Muscle of back (tissue), 3 donors: ENCODE measurements at regions not wholly inside any gene's neighbourhood (a gene's known extent, or its start where the extent isn't known, plus 50 kb on each side); places are given as distances from the start of the nearest gene placed in this dataset.
"Not testable (repeated sequence)": the region's sequence is repeated elsewhere in the genome, so short reads cannot be mapped to it uniquely, and the experiment has no call there.

Experiments
- DNase-seq, 3 donors: peaks; one replicate each; pipeline versions ENCODE4 v3.0.0 to v3.0.0-alpha.2; 2013

DNA sequence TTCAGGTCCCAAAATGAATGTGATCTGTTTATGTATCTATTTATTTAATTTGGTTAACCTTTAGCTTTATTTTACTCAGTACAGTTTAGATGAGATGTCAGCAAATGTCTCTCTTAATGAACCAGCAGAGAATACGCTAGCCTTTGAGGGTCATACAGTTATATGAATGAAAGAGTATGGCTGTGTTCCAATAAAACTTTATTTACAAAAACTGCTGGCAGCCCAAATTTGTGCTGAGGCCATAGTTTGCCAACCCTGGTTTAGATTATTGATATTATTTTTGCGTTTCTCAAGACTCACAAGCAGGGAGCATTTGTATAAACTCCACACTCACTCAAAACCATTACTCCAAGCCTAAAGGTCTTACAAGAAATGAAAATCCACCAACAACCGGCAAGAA is 323.4 kb upstream of the NRP1 start:
- no peak for DNase-seq

DNA sequence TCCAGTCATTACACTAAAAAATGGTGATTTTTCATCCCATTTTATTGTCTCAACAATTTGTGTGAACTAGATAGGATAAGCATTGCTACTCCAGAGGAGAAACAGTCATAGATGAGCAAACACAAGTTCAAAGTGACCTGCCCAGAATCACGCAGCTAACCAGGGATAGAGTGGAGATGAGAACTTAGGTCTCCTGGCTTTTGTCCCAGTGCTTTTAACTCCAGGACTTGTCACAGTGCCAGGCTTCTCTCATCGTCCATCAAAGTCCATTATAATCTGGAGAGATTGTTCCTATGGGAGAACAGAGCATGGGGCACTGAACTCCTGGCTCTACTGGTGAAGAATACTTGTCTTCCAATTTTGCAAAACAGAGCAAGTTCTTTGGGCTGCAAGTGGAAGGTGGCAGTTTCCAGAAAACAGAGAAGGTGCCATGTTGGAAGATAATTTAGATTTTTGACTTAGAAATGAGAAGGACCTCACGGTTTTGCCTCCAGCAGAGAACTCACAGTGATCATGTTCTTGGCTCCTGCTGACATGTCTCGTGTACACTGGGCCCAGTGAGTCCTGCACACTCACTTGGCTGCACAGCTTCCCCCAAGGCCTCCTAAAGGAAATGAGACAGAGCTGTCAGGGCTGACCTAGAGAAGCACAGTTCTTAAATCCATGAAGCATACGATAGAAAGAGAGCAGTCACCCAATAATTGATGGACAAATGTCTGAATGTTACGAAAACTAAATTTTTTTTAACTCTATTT is 322.9 kb upstream of the NRP1 start:
- DNase-seq, result no peak

DNA sequence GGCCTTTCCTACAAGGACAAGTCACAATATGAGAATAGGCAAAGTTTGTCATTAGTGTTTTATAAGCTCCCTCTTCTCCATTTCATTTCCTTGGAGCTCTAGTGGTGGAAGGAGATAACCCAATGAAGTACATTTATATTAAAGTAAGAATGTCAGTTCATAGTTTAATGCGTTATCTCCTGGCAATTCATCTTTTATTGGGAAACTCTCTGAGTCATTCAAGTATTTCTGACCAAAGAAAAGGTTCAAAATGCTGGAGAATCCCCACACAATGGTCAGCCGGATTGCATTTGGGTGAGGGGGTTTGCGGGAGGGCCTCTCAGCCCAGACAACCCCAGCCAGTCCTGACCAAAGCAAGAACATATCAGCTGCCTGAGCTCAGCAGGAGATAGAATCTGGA is 321.5 kb upstream of the NRP1 start:
- DNase-seq, result no peak

GRCh38 chr10:33655165-33655815 is 320.8 kb upstream of the NRP1 start:
- no peak for DNase-seq

DNA sequence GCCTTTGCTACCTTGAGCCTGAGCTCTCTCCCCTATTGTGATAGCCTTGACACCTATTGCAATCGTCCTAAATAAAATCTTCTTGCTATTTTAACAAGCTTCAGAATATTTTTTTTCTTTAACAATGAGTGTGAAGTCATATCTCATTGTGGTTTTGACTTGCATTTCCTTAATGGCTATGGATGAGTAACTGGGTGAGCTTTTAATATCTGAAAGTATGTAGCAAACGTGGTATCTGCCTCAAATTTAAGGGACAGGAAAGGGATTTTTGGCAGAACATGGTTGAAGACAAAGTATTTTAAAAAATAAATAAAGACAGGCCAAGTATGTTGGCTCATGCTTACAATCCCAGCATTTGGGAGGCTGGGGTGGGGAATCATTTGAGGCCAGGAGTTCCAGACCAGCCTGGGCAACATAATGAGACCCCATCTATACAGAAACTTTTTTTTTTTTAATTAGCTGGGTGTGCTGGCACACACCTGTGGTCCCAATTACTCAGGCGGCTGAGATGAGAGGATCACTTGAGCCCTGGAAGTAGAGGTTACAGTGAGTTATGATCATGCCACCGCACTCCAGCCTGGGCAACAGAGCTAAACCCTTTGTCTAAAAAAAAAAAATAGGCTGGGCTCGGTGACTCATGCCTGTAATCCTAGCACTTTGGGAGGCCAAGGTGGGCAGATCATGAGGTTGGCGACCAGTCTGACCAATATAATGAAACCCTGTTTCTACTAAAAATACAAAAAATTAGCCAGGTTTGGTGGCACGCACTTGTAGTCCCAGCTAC is 319.3 kb upstream of the NRP1 start:
- peak in 1 of 3 donors; percentile 85 for DNase-seq

- no peak for DNase-seq
These were observed 318.4 kb upstream of the NRP1 start for GRCh38 chr10:33652870-33653269.

- not testable (repeated sequence) for DNase-seq
These were observed 315.7 kb upstream of the NRP1 start for GRCh38 chr10:33650131-33650530.

DNA sequence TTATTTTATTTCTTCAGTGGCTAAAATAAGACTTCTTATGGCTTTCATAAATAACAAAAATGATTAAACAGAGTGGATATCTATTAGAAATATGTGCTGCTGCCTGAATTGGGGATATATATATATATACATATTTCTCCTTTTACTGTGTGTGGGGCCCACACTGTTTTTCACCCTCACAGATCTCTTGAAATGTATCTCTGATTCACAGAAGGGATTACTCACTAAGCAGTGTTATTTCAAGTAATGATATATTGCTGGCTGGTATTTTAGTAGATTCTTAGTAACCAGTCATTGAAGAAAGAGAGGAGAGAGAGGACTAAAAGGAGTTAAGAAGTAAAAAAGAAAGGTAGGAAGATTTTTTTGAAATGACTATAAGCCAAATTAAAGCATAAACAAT is 308.6 kb upstream of the NRP1 start:
- peak in 1 of 3 donors; percentile 64 for DNase-seq

GRCh38 chr10:33638891-33639290 is 304.4 kb upstream of the NRP1 start:
- DNase-seq, result no peak

DNA sequence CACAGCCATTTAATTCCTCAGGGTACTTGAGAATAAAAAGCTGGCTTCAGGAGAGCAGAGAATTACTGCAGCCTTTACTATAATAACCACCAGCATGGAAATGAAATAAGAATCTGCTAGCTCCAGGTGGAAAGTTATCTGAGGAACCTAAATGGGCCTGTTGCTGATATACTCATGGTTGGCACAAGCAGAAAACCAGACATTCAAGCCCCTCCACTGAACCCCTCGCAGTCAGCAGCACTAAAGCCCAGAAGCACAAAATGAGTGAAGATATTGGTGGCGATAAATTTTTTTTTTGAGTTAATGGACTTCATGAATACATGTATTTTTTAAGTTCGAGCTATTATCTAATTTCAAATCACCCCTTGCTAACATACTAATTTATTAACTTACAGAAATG is 303.9 kb upstream of the NRP1 start:
- DNase-seq, result peak in 1 of 3 donors; percentile 54

DNA sequence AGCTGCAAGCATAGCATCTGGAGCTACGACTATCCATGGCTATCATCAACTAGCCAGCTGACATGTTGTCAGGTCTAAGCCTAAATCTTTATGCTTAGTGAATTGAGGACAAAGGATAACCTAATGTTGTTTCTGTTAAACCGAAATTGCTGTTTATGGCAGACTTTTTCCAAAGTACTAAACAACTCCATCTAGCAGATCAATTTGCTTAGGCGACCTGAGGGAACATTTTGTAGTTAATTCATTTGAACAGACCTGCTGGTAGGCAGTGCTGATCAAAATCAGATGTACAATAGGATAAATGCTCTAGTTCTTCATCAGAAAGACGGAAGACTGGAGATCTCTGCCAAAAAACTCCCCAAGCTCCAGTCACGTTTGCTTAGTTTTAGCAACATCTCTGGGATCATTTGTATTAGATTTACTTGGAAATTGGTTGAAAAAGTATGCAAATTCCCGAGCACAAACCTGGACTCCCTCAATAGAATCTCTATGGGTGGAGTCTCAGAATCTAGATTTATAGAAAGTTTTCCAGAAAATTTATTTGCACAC is 301.6 kb upstream of the NRP1 start:
- peak in 1 of 3 donors; percentile 67 for DNase-seq

GRCh38 chr10:33632432-33632831 is 298.0 kb upstream of the NRP1 start:
- DNase-seq, result no peak

GRCh38 chr10:33631991-33632390 is 297.5 kb upstream of the NRP1 start:
- DNase-seq, result peak in 1 of 3 donors; percentile 83

GRCh38 chr10:33630761-33631160 is 296.3 kb upstream of the NRP1 start:
- no peak for DNase-seq

- DNase-seq, result no peak
These were observed 293.1 kb upstream of the NRP1 start for GRCh38 chr10:33627611-33628010.

DNA sequence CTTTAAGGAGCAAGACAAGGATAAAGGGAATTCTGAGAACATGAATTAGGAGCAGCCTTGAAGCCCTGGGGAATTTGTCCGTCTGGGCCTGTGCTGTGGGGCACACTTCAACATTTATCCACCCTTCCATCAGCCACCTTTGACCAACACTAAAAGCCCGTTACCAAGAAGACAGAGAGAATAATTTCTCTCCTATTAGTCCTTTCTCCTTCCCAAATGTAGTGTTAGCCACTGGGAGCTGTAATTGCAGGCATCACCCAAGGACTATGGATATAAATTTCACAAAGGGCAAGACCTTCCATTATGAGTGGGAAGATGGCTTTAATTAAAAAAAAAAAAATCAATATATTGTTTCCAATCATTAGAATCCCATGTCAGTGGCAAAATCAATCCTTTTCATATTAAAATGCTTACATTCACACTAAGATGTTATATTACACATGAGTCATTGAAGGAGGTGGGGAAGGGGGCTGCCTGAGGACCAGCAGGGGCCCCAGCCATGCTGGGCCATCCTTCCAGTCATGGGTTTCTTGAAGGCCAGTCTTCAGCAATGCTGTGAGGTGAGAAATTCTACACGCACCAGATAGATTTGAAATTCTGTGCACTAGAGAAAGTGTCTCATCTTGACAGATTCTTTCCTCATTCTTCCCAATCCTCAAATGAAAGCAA is 292.5 kb upstream of the NRP1 start:
- DNase-seq, result no peak

DNA sequence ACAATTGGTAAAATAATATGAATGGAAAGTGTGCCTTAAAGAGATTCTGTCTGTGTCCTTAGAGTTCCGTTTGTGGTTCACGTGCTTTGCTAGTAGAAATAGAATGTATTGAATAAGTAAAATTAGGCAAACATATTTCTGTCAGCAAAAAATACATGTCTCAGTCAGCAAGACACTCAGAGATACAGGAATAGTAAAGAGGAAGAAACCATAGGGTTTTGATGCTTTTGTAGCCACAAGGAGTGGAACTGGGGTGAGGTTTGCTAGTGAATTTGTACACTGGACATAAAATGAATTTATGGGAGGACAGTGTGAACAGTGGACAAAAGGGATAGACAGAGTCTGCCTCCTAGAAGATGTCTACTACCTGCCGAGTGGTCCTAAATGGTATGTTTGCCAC is 289.2 kb upstream of the NRP1 start:
- peak in 1 of 3 donors; percentile 15 for DNase-seq

- DNase-seq, result peak in 1 of 3 donors; percentile 27
These were observed 286.6 kb upstream of the NRP1 start for GRCh38 chr10:33621101-33621500.

- peak in 1 of 3 donors; percentile 28 for DNase-seq
These were observed 283.7 kb upstream of the NRP1 start for GRCh38 chr10:33618196-33618595.

GRCh38 chr10:33617381-33618080 is 283.1 kb upstream of the NRP1 start:
- DNase-seq, result no peak

DNA sequence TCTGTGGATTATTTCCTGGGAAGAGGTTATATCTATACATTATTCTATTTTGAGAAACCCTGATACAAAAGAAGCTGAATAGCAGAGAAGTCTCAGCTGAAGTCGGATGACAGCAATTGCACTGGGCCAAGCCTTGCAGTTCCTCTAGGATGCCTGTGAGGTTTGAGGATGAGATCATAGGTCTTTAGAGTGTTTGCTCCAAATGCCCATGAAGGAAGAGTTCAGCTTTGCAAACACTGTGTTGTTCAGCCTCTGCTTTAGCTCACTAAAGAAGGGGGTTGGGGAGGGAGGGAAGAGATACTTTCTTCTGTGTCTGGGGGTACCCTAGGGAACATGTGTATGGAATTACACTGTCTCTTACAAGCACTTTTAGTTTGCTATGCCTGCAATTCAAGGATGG is 282.5 kb upstream of the NRP1 start:
- DNase-seq, result peak in 1 of 3 donors; percentile 71
